ENCODE measurements at regions not wholly inside any gene's neighbourhood (a gene's known extent, or its start where the extent isn't known, plus 50 kb on each side); places are given as distances from the start of the nearest gene placed in this dataset.

DNA sequence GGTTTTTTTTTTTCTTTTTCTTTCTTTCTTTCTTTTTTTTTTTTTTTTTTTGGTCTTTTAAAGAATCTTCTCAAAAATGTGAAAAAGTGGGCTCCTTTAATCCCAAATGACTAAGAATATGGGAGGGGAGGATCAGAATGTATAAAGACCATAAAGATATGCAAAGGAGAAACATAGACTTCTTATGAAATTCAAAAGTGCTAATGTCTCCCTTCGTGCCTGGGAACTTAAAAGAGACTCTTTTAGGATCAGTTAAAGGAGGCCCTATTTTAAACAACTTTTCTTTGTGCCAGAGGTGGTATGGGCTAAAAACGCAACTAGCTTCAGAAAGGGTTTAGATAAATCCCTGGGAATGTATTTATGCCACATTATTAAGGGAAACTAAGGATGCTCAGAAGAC is 54.2 kb upstream of the KAZN start:
- TF ChIP-seq XBP1 (CRISPR knock-in tag; IDR thresholded peaks at IDR 0.05), result no peak
- TF ChIP-seq NR3C1 (CRISPR knock-in tag; IDR thresholded peaks at IDR 0.05), result no peak
- no peak for TF ChIP-seq RCOR2 (CRISPR knock-in tag; IDR thresholded peaks at IDR 0.05)
- TF ChIP-seq ZNF558 (CRISPR knock-in tag; IDR thresholded peaks at IDR 0.05; ENCODE audit: borderline replicate concordance), result no peak
- TF ChIP-seq, protein P1, sequence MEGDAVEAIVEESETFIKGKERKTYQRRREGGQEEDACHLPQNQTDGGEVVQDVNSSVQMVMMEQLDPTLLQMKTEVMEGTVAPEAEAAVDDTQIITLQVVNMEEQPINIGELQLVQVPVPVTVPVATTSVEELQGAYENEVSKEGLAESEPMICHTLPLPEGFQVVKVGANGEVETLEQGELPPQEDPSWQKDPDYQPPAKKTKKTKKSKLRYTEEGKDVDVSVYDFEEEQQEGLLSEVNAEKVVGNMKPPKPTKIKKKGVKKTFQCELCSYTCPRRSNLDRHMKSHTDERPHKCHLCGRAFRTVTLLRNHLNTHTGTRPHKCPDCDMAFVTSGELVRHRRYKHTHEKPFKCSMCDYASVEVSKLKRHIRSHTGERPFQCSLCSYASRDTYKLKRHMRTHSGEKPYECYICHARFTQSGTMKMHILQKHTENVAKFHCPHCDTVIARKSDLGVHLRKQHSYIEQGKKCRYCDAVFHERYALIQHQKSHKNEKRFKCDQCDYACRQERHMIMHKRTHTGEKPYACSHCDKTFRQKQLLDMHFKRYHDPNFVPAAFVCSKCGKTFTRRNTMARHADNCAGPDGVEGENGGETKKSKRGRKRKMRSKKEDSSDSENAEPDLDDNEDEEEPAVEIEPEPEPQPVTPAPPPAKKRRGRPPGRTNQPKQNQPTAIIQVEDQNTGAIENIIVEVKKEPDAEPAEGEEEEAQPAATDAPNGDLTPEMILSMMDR (CRISPR knock-in tag; IDR thresholded peaks at IDR 0.05), result no peak
- TF ChIP-seq, protein P2, sequence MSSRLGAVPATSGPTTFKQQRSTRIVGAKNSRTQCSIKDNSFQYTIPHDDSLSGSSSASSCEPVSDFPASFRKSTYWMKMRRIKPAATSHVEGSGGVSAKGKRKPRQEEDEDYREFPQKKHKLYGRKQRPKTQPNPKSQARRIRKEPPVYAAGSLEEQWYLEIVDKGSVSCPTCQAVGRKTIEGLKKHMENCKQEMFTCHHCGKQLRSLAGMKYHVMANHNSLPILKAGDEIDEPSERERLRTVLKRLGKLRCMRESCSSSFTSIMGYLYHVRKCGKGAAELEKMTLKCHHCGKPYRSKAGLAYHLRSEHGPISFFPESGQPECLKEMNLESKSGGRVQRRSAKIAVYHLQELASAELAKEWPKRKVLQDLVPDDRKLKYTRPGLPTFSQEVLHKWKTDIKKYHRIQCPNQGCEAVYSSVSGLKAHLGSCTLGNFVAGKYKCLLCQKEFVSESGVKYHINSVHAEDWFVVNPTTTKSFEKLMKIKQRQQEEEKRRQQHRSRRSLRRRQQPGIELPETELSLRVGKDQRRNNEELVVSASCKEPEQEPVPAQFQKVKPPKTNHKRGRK (CRISPR knock-in tag; IDR thresholded peaks at IDR 0.05), result no peak
- no peak for TF ChIP-seq POLR2A (IDR thresholded peaks at IDR 0.05; ENCODE audit: insufficient read depth in 1 of 2, low read depth in 2 of 2, low read length in 2 of 2)
- no peak for TF ChIP-seq CHD4 (IDR thresholded peaks at IDR 0.05; ENCODE audit: borderline replicate concordance, low read length)
- TF ChIP-seq, protein P3, sequence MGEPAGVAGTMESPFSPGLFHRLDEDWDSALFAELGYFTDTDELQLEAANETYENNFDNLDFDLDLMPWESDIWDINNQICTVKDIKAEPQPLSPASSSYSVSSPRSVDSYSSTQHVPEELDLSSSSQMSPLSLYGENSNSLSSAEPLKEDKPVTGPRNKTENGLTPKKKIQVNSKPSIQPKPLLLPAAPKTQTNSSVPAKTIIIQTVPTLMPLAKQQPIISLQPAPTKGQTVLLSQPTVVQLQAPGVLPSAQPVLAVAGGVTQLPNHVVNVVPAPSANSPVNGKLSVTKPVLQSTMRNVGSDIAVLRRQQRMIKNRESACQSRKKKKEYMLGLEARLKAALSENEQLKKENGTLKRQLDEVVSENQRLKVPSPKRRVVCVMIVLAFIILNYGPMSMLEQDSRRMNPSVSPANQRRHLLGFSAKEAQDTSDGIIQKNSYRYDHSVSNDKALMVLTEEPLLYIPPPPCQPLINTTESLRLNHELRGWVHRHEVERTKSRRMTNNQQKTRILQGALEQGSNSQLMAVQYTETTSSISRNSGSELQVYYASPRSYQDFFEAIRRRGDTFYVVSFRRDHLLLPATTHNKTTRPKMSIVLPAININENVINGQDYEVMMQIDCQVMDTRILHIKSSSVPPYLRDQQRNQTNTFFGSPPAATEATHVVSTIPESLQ (CRISPR knock-in tag; conservative IDR thresholded peaks at IDR 0.05), result no peak
